HG03354 (cell line): ENCODE measurements at regions not wholly inside any gene's neighbourhood (a gene's known extent, or its start where the extent isn't known, plus 50 kb on each side); places are given as distances from the start of the nearest gene placed in this dataset.

Source experiments
- ATAC-seq: cut with Tn5 transposase; IDR thresholded peaks from one replicate; pipeline ENCODE4 v1.9.1; 2021; ENCODE audit warnings: mild to moderate bottlenecking; ENCODE audit not compliant: unreplicated experiment, poor library complexity, severe bottlenecking

DNA sequence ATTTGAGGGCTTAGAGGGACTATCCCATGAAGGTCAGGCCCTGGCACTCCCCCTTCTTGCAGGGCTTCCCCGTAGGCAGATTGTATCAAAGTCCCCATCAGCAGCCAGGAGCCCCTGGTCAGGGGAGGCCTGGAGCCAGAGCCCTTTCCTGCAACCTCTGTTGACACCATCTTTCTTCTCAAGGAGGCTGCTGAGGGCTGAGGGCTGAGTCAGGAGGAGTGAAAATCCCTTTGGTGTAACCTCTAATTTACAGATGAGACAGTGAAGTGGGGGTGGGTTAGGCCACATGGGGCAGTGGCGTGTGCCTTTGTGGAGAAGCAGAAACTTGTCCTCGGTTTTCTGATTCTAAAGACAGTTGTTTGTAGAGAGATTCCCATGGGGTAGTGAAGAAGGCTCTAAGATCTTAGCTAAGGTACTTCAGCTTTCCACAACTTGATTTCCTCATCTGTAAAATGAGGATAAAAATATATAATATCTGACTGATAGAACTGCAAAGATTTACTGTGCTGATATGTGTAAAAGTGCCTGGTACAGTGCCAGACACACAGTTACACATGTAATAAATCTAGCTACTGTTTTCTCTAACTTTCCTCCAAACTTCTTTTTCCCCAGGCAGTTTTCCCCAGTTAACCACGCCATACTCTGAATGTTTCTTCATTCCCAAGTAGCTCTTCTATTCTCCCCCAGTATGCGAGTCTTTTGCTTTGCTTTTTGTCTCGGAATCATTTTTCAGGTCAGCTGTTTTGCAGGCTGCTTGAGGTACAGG lies 249.4 kb upstream of the TPM1 start:
- no peak for ATAC-seq

- no peak for ATAC-seq
Observed at GRCh38 chr15:62793752-62794144, 248.8 kb upstream of the TPM1 start.

GRCh38 chr15:62795171-62795570 lies 247.4 kb upstream of the TPM1 start:
- ATAC-seq = no peak

GRCh38 chr15:62795700-62796695 lies 246.5 kb upstream of the TPM1 start:
- no peak for ATAC-seq

DNA sequence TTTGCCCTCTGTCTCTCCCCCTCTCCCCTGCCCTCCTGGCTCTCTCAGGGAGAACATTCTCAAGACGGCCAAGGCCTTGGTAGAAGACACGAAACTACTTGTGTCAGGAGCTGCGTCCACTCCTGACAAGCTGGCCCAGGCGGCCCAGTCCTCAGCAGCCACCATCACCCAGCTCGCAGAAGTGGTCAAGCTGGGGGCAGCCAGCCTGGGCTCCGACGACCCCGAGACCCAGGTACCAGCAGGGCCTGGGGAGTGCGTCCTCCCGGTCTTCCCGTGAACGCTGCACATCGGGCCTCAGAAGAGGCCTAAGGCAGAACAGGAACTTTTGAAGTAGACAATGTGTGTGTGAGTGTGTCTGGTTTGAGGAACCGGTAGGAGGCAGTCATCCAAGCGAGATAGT lies 245.4 kb upstream of the TPM1 start:
- no peak for ATAC-seq

DNA sequence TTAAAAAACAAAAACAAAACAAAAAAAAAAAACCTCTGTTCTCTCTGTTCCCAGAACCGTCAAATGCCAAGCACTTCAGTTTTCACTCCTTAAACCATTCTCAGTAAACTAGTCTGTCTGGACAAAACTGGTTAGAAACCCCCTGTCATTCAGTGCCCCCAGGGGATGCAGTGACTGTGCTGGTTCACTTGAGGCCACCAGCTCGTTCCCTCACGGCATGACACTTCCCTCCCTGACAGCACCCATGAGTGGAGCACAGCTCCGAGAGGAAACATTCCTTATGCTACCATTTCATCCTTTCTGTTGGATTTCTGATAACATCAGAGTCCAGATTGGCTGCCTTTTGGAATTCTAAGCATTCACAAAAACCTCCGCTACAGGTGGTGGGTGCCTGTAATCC lies 244.0 kb upstream of the TPM1 start:
- no peak for ATAC-seq

DNA sequence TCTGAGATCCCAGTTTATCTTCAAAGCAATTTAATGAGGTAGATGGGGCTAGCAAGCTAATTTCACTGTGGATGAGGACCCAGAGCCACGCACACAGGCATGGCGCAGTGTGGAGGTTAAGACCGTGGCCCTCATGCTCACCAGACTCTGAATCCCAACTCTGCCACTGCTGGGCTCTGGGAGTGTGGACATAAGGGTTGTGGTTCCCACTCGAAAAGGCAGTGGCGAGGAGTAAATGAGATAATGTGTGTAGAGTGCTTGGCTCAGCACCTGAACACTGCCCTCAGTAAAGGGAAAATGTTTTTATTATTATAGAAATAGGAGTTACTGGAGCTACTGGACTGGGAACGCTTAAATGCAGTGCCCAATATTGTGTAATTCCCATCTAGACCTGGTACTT lies 243.5 kb upstream of the TPM1 start:
- ATAC-seq = no peak

DNA sequence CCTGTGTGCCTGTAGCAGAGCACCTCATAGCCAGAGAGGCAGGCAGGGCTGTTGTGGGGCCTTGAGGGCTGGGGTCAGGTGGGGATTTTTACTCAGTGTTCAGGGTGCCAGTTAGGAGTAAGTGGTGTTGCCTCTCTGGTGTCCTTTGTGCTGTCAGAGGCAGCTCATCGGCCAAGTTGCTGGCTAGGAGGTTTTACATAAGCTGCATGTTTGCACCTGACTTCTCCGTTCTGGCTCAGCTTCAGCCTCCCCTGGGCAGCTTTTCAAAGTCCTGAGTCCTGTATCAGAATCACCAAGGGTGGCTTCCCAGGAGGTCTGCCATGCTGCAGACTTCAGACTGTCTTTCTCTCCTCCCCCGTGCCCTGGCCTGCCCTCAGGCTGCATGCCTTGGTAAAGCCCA lies 242.6 kb upstream of the TPM1 start:
- ATAC-seq = no peak

DNA sequence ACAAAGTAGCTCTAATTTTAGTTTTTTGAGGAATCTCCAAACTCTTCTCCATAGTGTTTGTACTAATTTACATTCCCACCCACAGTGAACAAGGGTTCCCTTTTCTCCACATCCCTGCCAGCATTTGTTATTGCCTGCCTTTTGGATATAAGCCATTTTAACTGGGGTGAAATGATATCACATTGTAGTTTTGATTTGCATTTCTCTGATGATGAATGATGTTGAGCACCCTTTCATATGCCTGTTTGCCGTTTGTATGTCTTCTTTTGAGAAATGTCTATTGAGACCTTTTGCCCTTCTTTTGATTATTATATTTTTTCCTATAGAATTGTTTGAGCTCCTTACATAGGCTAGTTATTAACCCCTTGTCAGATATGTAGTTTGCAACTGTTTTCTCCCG lies 239.9 kb upstream of the TPM1 start:
- ATAC-seq = no peak

- ATAC-seq = no peak
Observed at GRCh38 chr15:62803856-62804400, 238.6 kb upstream of the TPM1 start.

DNA sequence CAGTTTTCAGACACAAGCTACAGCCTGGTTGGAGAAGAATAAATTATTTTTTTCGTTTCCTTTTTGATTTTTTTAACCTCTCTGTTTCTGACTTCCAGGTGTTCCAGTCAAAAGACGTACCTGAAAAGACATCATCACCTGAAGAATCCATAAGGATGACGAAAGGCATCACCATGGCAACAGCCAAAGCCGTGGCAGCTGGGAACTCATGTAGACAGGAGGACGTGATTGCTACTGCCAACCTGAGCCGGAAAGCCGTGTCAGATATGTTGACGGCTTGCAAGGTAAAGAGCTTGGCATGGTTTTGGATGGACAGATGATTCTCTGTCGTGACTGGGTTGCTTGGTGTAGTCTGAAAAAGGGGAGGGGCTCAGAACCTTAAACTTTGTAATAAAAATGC lies 237.0 kb upstream of the TPM1 start:
- ATAC-seq = no peak

DNA sequence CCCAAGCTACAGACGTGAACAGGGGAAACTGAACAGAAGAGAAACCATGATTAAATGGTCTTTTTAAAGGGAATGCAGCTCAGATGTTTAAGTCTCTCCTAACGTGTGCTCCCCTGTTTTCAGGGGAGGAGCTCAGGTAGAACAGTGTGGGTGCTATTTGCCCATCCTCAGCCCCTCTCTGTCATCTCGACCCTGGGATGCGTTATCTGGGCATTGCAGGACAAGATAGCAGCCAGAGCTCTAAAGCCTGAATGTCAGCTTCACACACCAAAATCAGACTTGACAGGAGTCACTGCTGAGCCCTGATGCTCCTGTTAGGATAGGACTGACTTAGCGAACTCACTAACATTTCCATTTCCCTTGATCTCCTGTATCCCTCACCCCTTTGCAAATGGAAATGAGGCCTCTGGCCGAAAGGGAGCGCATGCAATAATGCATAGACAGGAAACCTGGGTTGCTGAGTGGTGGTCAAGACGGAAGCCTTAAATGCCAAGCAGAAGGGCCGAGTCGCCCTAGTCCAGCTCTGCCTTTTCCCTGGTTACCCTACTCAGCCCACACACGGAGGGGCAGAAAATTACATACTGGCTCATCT lies 234.9 kb upstream of the TPM1 start:
- no peak for ATAC-seq

DNA sequence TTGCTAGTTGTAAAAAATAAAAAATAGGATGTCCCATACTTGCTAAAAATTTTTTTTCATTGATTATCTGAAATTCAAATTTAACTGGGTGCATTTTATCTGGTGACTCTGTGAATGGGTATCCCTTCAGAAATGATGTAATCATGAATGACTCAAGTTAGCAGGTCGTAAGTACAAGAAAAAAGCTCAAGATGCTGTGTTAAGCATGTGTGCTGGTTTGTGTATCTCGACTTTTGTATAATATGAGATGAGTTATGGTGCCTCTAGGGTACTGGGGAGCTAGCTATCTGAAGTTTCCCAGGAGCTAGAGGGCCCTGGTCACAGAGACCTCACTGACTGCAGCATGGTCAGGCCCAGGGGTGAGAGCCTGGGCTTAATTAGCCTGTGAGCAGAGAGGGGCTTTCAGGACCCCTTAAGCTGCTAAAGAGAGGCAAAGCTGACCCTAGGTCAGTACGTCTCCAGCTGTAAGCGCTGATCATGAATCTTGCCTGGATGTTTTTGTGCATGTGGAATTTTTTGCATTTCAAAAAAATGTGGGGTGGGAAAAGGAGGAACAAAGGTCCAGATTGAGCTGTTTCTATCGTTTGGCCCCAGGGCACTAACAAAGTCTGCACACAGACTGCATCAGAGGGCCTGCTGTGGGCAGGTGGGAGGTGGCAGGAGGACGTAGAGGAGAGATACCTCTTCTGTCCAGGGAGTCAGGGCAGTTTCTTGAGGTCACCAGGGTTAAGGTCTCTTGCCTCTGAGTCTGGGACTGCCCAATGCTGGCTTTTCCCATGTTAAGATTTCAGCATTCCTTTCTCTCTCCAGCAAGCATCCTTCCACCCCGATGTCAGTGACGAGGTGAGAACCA lies 233.2 kb upstream of the TPM1 start:
- no peak for ATAC-seq

DNA sequence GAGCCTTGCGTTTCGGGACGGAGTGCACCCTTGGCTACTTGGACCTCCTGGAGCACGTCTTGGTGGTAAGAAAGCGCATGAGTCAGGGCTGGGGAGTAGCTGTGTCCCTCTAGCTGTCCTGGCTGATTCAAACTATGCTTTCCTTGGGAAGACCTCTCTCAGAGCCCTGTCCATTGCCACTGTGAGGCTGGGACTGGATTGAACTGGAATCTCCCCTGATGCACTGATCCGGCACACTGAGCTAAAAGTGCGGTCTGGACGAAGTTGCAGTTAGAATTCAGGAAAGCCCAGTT lies 232.6 kb upstream of the TPM1 start:
- ATAC-seq = no peak

DNA sequence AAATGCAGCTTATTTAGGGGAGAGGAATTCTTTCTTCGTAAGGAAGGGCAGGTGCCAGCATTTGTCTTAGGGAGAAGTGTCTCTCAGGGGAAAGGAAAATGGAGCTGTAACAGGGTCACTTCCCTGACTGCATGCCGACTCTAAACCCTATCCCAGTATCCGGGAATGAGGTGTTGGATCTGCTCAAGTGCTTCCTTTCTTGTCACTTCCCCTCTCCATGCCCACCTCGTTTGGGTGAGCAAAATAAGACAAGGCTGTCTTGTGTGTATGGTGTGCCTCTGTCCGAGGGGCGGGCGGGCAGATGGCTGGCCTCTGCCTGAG lies 230.1 kb upstream of the TPM1 start:
- no peak for ATAC-seq

GRCh38 chr15:62816342-62817069 lies 226.0 kb upstream of the TPM1 start:
- no peak for ATAC-seq

GRCh38 chr15:62818691-62819090 lies 223.9 kb upstream of the TPM1 start:
- ATAC-seq = no peak

GRCh38 chr15:62821384-62822131 lies 221.0 kb upstream of the TPM1 start:
- no peak for ATAC-seq

GRCh38 chr15:62822228-62822627 lies 220.3 kb upstream of the TPM1 start:
- ATAC-seq = no peak
